ENCODE measurements at regions not wholly inside any gene's neighbourhood (a gene's known extent, or its start where the extent isn't known, plus 50 kb on each side); places are given as distances from the start of the nearest gene placed in this dataset.
"Not testable (repeated sequence)": the region's sequence is repeated elsewhere in the genome, so short reads cannot be mapped to it uniquely, and the experiment has no call there.

DNA sequence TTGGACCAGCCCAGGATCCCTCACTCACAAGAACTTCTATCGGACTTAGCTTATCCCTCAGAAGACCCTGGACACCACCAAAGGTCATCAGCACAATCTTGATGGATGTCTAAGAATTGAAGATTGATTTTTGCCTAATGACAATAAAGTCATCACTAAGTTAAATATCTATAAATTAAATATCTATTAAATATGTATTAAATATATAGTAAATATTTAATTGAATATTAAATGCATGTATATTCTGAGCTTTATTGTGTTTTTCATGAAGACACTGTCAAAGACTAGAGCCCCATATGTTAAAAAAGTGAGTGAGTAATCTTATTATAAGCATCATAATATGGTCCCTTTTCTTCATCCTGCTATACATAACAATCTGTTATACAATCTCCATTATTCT, 751.1 kb downstream of the KCNJ2 start:
- DNase-seq (ENCODE audit: low read depth), result no peak
- no peak overlapping the region for H3K4me3 ChIP-seq (ENCODE audit: low read depth, low read length)

GRCh38 chr17:70922268-70922667, 752.9 kb downstream of the KCNJ2 start:
- no peak for DNase-seq (ENCODE audit: low read depth)
- H3K4me3 ChIP-seq (ENCODE audit: low read depth, low read length), result no peak overlapping the region

- no peak overlapping the region for H3K4me3 ChIP-seq (ENCODE audit: low read depth, low read length)
- DNase-seq (ENCODE audit: low read depth), result no peak
Observed at GRCh38 chr17:70924776-70925175, 755.4 kb downstream of the KCNJ2 start.

DNA sequence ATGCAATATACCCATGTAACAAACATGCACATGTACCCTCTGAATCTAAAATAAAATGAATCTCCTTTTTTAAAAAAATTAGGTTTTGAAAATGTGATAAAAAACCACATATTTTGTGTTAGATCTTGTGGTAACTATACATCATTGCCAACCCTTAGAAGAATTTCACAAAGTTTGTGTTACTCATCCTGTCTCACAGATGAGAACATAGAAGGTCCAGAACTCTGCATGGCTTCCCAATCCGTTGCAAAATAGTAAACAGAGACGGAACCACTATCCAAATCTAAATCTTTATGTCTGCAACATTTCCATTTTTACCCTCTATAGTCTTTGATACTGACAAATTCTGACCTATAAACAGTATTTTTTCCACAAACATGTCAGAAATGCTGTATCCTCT, 759.9 kb downstream of the KCNJ2 start:
- DNase-seq (ENCODE audit: low read depth), result no peak
- H3K4me3 ChIP-seq (ENCODE audit: low read depth, low read length), result no peak overlapping the region

DNA sequence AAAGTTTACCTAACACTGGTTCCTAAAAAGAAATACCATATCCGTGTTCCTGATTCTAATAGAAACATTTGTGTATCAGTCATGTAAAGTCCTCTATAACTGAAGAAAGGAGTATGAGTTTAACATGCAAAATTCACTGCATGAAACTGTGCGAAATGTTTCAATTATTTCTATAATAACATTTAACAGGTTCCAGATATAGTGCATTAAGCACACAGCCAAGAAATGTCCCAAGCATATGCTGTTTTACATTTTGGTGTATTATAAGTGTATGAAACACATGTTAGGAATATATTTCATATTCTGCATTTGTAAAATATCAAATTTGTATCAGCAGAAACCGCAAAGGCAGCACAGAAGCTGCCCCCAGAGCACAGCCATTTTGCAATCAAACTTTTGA, 764.9 kb downstream of the KCNJ2 start:
- H3K4me3 ChIP-seq (ENCODE audit: low read depth, low read length), result no peak overlapping the region
- DNase-seq (ENCODE audit: low read depth), result no peak

DNA sequence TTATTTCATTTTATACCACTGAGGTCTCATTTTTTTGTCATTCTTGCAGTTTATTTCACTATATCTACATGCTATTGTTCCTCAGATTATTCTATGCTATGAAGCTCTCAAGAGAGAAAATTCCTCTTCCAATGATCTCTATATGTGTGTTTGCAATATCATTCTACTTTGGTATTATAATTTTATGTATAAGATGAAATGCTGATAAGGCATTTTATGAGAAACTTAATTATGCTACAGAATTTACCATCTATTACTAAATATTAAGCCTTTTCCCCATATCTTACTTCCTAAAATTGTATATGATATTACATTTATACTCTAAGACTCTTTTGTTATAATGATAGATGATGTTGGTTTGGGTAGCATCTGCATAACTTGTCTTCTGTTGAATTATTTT, 765.5 kb downstream of the KCNJ2 start:
- H3K4me3 ChIP-seq (ENCODE audit: low read depth, low read length), result no peak overlapping the region
- no peak for DNase-seq (ENCODE audit: low read depth)

- DNase-seq (ENCODE audit: low read depth), result no peak
- no peak overlapping the region for H3K4me3 ChIP-seq (ENCODE audit: low read depth, low read length)
Observed at GRCh38 chr17:70936724-70937123, 767.4 kb downstream of the KCNJ2 start.

- H3K4me3 ChIP-seq (ENCODE audit: low read depth, low read length), result no peak overlapping the region
- DNase-seq (ENCODE audit: low read depth), result no peak
Observed at GRCh38 chr17:70938336-70938735, 769.0 kb downstream of the KCNJ2 start.

GRCh38 chr17:70945386-70945785, 776.1 kb downstream of the KCNJ2 start:
- no peak for DNase-seq (ENCODE audit: low read depth)
- no peak overlapping the region for H3K4me3 ChIP-seq (ENCODE audit: low read depth, low read length)

- DNase-seq (ENCODE audit: low read depth), result no peak
- no peak overlapping the region for H3K4me3 ChIP-seq (ENCODE audit: low read depth, low read length)
Observed at GRCh38 chr17:70947215-70947614, 777.9 kb downstream of the KCNJ2 start.

GRCh38 chr17:70947636-70948565, 778.6 kb downstream of the KCNJ2 start:
- no peak overlapping the region for H3K4me3 ChIP-seq (ENCODE audit: low read depth, low read length)
- no peak for DNase-seq (ENCODE audit: low read depth)

- not testable (repeated sequence) for DNase-seq (ENCODE audit: low read depth); H3K4me3 ChIP-seq (ENCODE audit: low read depth, low read length)
Observed at GRCh38 chr17:70953140-70953539, 783.8 kb downstream of the KCNJ2 start.

GRCh38 chr17:70955441-70955840, 786.1 kb downstream of the KCNJ2 start:
- H3K4me3 ChIP-seq (ENCODE audit: low read depth, low read length), result no peak overlapping the region
- DNase-seq (ENCODE audit: low read depth), result no peak

- DNase-seq (ENCODE audit: low read depth), result no peak
- no peak overlapping the region for H3K4me3 ChIP-seq (ENCODE audit: low read depth, low read length)
Observed at GRCh38 chr17:70956726-70957125, 787.4 kb downstream of the KCNJ2 start.

GRCh38 chr17:70961341-70961740, 792.0 kb downstream of the KCNJ2 start:
- DNase-seq (ENCODE audit: low read depth), result no peak
- no peak overlapping the region for H3K4me3 ChIP-seq (ENCODE audit: low read depth, low read length)

DNA sequence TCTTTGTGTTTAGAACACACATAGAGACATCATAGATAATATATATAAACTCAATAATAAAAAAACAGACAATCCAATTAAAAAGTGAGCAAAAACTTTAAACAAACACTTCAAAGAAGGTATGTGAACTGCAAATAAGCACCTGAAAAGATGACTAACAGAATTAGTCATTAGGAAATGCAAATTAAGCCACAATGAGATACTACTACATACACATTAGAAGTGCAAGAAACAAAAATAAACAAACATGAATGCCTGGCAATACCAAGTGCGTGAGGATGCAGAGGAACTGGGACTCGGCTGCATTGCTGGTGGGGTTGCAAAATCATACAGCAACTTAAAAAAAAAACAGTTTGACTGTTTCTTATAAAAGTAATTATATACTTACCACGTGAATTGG, 799.0 kb downstream of the KCNJ2 start:
- no peak for DNase-seq (ENCODE audit: low read depth)
- no peak overlapping the region for H3K4me3 ChIP-seq (ENCODE audit: low read depth, low read length)

DNA sequence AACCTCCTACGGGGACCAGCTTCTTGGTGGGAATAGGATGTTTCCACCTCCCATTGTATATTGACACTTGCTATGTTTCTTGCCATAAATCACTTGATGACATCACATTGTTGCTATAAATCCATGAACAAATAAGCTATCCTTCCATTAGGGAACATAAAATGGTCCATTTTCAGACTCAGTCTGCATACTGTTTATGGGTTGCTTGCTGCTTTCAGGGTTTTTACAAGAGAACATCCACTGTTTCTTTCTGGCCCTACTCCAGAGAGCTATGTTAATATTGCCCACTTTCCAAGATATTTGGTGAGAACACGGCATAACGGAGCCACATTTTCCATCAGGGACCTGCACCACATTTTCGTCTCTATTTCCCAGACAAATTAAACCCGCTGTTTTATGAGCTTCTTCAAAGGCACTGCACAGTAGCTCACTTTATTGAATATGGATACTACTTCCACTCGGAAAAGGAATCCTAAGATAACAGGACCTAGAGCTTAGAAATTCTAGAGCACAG, 800.2 kb downstream of the KCNJ2 start:
- no peak overlapping the region for H3K4me3 ChIP-seq (ENCODE audit: low read depth, low read length)
- DNase-seq (ENCODE audit: low read depth), result no peak

DNA sequence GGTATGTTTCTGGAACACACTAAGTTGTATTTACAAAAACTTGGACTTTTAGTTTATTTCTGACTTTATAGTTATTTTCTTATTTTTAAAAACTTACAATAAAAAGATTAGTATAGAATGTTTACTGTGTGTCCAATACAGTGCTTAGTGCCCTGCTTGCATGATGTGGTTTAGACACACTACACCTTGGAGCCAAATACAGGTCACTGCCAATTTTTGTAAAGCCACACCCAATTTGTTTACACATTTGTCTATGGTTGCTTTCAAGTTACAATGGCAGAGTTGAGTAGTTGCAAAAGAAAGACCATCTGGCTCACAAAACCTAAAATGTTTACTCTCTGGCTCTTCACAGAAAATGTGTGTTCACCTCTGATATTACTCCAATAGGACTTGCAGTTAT, 807.1 kb downstream of the KCNJ2 start:
- H3K4me3 ChIP-seq (ENCODE audit: low read depth, low read length), result no peak overlapping the region
- DNase-seq (ENCODE audit: low read depth), result no peak

DNA sequence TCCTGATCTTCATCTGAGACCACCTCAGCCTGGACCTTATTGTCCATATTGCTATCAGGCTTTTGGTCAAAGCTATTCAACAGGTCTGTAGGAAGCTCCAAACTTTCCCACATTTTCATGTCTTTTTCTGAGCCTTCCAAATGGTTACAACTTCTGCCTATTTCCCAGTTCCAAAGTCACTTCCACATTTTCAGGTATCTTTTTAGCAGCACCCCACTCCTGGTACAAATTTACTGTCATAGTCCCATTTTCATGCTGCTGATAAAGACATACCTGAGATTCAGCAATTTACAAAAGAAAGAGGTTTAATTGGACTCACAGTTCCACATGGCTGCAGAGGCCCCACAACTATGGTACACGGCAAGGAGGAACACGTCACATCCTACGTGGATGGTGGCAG, 815.5 kb downstream of the KCNJ2 start:
- no peak overlapping the region for H3K4me3 ChIP-seq (ENCODE audit: low read depth, low read length)
- DNase-seq (ENCODE audit: low read depth), result no peak

GRCh38 chr17:70987867-70988340, 818.6 kb downstream of the KCNJ2 start:
- no peak for DNase-seq (ENCODE audit: low read depth)
- no peak overlapping the region for H3K4me3 ChIP-seq (ENCODE audit: low read depth, low read length)

DNA sequence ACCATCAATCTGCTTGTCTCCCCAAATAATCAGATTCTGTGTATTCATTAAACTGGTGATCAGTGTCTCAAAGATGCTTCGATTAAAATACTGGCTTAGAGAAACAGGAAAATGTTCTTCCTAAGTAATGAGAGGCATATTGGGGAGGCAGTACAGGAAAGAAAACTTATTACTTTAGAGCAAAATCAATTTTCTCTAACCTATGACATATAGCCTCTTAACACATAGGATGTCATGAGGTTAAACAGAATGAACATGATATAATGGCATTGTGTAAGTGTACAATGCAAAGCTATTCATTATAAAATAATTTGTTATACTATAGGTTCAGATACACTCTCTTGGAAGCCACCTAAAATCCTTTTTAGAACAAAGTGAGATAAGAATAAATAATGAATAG, 819.3 kb downstream of the KCNJ2 start:
- DNase-seq (ENCODE audit: low read depth), result no peak
- H3K4me3 ChIP-seq (ENCODE audit: low read depth, low read length), result no peak overlapping the region

Measured in skeletal muscle cell (primary cell).